ENCODE measurements at regions not wholly inside any gene's neighbourhood (a gene's known extent, or its start where the extent isn't known, plus 50 kb on each side); places are given as distances from the start of the nearest gene placed in this dataset.

- TF ChIP-seq CTCF (conservative IDR thresholded peaks at IDR 0.05; ENCODE audit: low read depth, low read length), result no peak
- TF ChIP-seq POLR2A (IDR thresholded peaks at IDR 0.05; ENCODE audit: low read depth, low read length), result no peak
Observed at GRCh38 chr5:9724707-9725106, 94.6 kb upstream of the TAS2R1 start.

Measured in IMR-90 (cell line).